ENCODE measurements at regions not wholly inside any gene's neighbourhood (a gene's known extent, or its start where the extent isn't known, plus 50 kb on each side); places are given as distances from the start of the nearest gene placed in this dataset.

DNA sequence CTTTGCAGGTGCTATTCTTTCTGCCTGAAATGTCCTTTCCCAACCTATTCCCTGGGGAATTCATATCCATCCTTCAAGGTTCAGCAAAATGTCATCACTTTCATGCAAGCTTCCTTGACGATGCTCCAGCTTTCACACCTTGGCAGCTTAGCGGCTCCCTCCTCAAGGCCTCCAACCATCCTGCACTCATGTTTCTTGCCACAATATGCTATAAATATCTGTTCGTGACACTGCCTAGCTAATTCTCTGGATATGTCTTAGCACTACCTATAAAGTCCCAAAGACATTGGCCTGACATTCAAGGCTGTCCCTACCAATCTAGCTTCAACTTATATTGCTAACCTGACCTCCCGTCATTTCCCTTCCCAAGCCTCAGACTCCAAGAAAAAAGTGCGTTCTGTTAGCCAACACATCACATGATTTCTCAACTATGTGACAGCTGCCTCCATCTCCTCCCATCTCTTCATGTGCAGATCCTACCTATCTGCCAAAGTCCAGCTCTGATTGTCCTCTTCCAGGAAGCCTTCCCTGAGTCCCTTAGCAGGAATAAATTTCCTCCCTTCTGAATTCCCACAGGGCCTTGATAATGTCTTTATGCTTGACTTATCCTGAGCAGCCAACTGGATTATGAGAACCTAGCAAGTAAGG, 359.9 kb upstream of the F9 start:
- no peak for TF ChIP-seq EZH2phosphoT487 (IDR thresholded peaks at IDR 0.05; ENCODE audit: borderline replicate concordance, low read length)
- TF ChIP-seq, protein P1, sequence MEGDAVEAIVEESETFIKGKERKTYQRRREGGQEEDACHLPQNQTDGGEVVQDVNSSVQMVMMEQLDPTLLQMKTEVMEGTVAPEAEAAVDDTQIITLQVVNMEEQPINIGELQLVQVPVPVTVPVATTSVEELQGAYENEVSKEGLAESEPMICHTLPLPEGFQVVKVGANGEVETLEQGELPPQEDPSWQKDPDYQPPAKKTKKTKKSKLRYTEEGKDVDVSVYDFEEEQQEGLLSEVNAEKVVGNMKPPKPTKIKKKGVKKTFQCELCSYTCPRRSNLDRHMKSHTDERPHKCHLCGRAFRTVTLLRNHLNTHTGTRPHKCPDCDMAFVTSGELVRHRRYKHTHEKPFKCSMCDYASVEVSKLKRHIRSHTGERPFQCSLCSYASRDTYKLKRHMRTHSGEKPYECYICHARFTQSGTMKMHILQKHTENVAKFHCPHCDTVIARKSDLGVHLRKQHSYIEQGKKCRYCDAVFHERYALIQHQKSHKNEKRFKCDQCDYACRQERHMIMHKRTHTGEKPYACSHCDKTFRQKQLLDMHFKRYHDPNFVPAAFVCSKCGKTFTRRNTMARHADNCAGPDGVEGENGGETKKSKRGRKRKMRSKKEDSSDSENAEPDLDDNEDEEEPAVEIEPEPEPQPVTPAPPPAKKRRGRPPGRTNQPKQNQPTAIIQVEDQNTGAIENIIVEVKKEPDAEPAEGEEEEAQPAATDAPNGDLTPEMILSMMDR (conservative IDR thresholded peaks at IDR 0.05; ENCODE audit: low read depth, low read length): no peak
- TF ChIP-seq EZH2 (IDR thresholded peaks at IDR 0.05; ENCODE audit: low read length, unreplicated experiment): no peak
